RPMI7951 (cell line): ENCODE measurements at regions not wholly inside any gene's neighbourhood (a gene's known extent, or its start where the extent isn't known, plus 50 kb on each side); places are given as distances from the start of the nearest gene placed in this dataset.

Source experiments
- DNase-seq: peaks from one replicate; pipeline ENCODE4 v3.0.0-alpha.2; 2012; ENCODE audit warnings: low read depth

GRCh38 chr1:68551459-68551858, 54.6 kb upstream of the DEPDC1 start:
- DNase-seq = peak; percentile 4

GRCh38 chr1:68558321-68559026, 61.6 kb upstream of the DEPDC1 start:
- DNase-seq = no peak

GRCh38 chr1:68565923-68566322, 69.0 kb upstream of the DEPDC1 start:
- no peak for DNase-seq

GRCh38 chr1:68570871-68571270, 74.0 kb upstream of the DEPDC1 start:
- no peak for DNase-seq

GRCh38 chr1:68571454-68572235, 74.8 kb upstream of the DEPDC1 start:
- peak; percentile 20 for DNase-seq

GRCh38 chr1:68585351-68585750, 88.5 kb upstream of the DEPDC1 start:
- DNase-seq = no peak

- DNase-seq = no peak
Measured at GRCh38 chr1:68586766-68587165, 89.9 kb upstream of the DEPDC1 start.

GRCh38 chr1:68588304-68588703, 91.4 kb upstream of the DEPDC1 start:
- no peak for DNase-seq

- DNase-seq = no peak
Measured at GRCh38 chr1:68590473-68590872, 93.6 kb upstream of the DEPDC1 start.

GRCh38 chr1:68594851-68595250, 98.0 kb upstream of the DEPDC1 start:
- no peak for DNase-seq

- no peak for DNase-seq
Measured at GRCh38 chr1:68600049-68600661, 103.3 kb upstream of the DEPDC1 start.

GRCh38 chr1:68608289-68608688, 111.4 kb upstream of the DEPDC1 start:
- DNase-seq = no peak

GRCh38 chr1:68615312-68615711, 118.4 kb upstream of the DEPDC1 start:
- no peak for DNase-seq

- no peak for DNase-seq
Measured at GRCh38 chr1:68617942-68618341, 121.1 kb upstream of the DEPDC1 start.

GRCh38 chr1:68620571-68620970, 123.7 kb upstream of the DEPDC1 start:
- DNase-seq = no peak

GRCh38 chr1:68623700-68624099, 126.8 kb upstream of the DEPDC1 start:
- DNase-seq = no peak

GRCh38 chr1:68624233-68624632, 127.4 kb upstream of the DEPDC1 start:
- peak; percentile 40 for DNase-seq

- no peak for DNase-seq
Measured at GRCh38 chr1:68625624-68626023, 128.7 kb upstream of the DEPDC1 start.

- no peak for DNase-seq
Measured at GRCh38 chr1:68633141-68633919, 136.4 kb upstream of the DEPDC1 start.

GRCh38 chr1:68644504-68644903, 147.6 kb upstream of the DEPDC1 start:
- no peak for DNase-seq

GRCh38 chr1:68651115-68651514, 154.2 kb upstream of the DEPDC1 start:
- DNase-seq = no peak

GRCh38 chr1:68653882-68654281, 157.0 kb upstream of the DEPDC1 start:
- DNase-seq = no peak
